T47D (cell line): ENCODE measurements at regions not wholly inside any gene's neighbourhood (a gene's known extent, or its start where the extent isn't known, plus 50 kb on each side); places are given as distances from the start of the nearest gene placed in this dataset.
A peak's percentile ranks its signal among the peaks of the same experiment; 100 is the strongest.

Experiments used
- DNase-seq, 2 experiments: peaks; one replicate each; pipeline versions ENCODE4 v3.0.0 to v3.0.0-alpha.2; 2011 to 2012; ENCODE audit warnings: low read depth in 1 of 2, low spot score in 1 of 2
- JUND ChIP-seq: IDR thresholded peaks from 2 replicates; pipeline ENCODE4 v1.6.1; 2012; ENCODE audit warnings: low read depth
- in situ Hi-C: cut with HindIII; loops from 2 replicates; pipeline ENCODE4 v1.10.0; 2016; ENCODE audit warnings: low sequenced_read_pairs, low pct_unique_long_range_greater_than_20kb

GRCh38 chr3:177470197-177470941, 273.1 kb upstream of the TBL1XR1 start:
- TF ChIP-seq JUND = no peak
- no peak for DNase-seq
- in situ Hi-C loops = no loop called here

- in situ Hi-C loops = no loop called here
- DNase-seq = no peak
These were observed 274.6 kb upstream of the TBL1XR1 start for GRCh38 chr3:177471733-177472480.

GRCh38 chr3:177473184-177473583, 275.9 kb upstream of the TBL1XR1 start:
- in situ Hi-C loops = no loop called here
- DNase-seq = no peak

More at GRCh38 chr3:177471733-177472480, 274.6 kb upstream of the TBL1XR1 start:
- 0 out of 2 replicates have a peak, but pooled peaks have one; percentile 54 for TF ChIP-seq JUND

GRCh38 chr3:177473903-177474302, 276.6 kb upstream of the TBL1XR1 start:
- DNase-seq = no peak
- no peak for TF ChIP-seq JUND
- in situ Hi-C loops = no loop called here

More at GRCh38 chr3:177473184-177473583, 275.9 kb upstream of the TBL1XR1 start:
- TF ChIP-seq JUND = no peak

GRCh38 chr3:177474652-177475355, 277.5 kb upstream of the TBL1XR1 start:
- TF ChIP-seq JUND = no peak
- no peak for DNase-seq
- in situ Hi-C loops = no loop called here

- no peak for TF ChIP-seq JUND
- DNase-seq = no peak
- in situ Hi-C loops = no loop called here
These were observed 278.0 kb upstream of the TBL1XR1 start for GRCh38 chr3:177475356-177475665.

- DNase-seq = no peak
- no peak for TF ChIP-seq JUND
- in situ Hi-C loops = no loop called here
These were observed 279.2 kb upstream of the TBL1XR1 start for GRCh38 chr3:177476495-177476894.

GRCh38 chr3:177476921-177477435, 279.7 kb upstream of the TBL1XR1 start:
- peak in 1 of 2 experiments; percentile 77 for DNase-seq
- in situ Hi-C loops = no loop called here
- peak; percentile 81; the same call in 1 of the 2 replicates for TF ChIP-seq JUND

GRCh38 chr3:177478170-177478867, 281.0 kb upstream of the TBL1XR1 start:
- in situ Hi-C loops = no loop called here
- DNase-seq = peak; percentile 50 to 100
- TF ChIP-seq JUND = peak; percentile 99

- DNase-seq = no peak
- in situ Hi-C loops = no loop called here
- TF ChIP-seq JUND = no peak
These were observed 282.3 kb upstream of the TBL1XR1 start for GRCh38 chr3:177479630-177480029.

- no peak for TF ChIP-seq JUND
- in situ Hi-C loops = no loop called here
- no peak for DNase-seq
These were observed 284.0 kb upstream of the TBL1XR1 start for GRCh38 chr3:177481329-177481728.

- in situ Hi-C loops = no loop called here
- no peak for TF ChIP-seq JUND
- no peak for DNase-seq
These were observed 284.9 kb upstream of the TBL1XR1 start for GRCh38 chr3:177482048-177482691.
